ENCODE measurements at regions not wholly inside any gene's neighbourhood (a gene's known extent, or its start where the extent isn't known, plus 50 kb on each side); places are given as distances from the start of the nearest gene placed in this dataset.
A peak's percentile ranks its signal among the peaks of the same experiment; 100 is the strongest.

DNA sequence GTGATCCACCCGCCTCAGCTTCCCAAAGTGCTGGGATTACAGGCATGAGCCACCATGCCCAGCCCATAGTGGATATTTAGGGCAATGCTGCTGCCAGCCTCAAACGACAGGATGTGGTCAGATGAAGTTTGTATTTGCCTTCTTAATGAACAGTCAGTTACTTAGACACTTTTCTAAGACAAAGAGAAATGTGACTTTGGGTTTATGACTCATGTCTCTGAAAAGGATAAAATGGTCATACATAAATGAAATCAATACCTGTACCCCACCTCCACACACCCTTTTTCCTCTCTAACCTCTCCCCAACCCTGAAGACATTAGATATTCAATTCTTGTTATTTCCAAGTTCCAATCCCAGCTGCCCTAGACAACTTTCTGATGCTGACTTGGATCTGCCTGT lies 109.3 kb upstream of the INSIG1 start:
- H3K4me3 ChIP-seq (ENCODE audit: low read depth, low read length): no peak overlapping the region
- TF ChIP-seq, protein P1, sequence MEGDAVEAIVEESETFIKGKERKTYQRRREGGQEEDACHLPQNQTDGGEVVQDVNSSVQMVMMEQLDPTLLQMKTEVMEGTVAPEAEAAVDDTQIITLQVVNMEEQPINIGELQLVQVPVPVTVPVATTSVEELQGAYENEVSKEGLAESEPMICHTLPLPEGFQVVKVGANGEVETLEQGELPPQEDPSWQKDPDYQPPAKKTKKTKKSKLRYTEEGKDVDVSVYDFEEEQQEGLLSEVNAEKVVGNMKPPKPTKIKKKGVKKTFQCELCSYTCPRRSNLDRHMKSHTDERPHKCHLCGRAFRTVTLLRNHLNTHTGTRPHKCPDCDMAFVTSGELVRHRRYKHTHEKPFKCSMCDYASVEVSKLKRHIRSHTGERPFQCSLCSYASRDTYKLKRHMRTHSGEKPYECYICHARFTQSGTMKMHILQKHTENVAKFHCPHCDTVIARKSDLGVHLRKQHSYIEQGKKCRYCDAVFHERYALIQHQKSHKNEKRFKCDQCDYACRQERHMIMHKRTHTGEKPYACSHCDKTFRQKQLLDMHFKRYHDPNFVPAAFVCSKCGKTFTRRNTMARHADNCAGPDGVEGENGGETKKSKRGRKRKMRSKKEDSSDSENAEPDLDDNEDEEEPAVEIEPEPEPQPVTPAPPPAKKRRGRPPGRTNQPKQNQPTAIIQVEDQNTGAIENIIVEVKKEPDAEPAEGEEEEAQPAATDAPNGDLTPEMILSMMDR (conservative IDR thresholded peaks at IDR 0.05; ENCODE audit: low read depth, low read length): no peak
- no peak for DNase-seq (ENCODE audit: low read depth)

DNA sequence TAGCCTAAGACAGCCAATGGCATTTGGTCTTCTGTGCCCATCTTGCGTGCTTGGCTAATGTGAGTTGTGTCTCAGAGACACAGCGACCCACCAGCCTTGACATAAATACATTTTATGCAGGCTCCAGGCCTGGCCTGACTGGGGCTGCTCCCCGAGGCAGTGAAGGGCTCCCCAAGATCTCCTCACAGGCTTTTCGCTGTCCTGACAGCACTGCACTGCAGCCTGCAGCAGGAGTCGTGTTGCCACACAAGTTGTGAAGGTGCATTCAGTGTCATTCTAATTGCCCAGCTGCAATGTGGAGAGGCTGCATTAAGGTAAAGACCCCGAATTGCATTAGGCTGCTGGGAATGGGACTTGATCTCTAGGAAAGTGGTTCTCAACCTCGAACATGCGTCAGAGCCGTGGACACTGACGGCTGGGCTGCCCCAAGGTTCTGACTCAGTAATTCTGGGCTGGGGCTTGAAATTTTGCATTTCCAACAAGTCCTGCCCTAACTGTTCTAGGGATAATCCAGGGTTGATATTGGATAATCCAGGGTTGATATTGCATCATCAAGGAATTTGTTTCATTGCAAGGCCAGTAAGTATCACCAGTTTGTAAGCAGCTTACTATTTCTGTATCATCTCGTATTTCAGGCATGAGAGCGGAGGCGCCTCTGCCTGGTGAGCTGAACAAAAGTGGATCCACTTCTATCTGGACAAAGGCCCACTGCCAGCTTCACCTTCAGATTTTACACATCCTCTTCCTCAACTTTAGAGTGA lies 108.7 kb upstream of the INSIG1 start:
- no peak for DNase-seq (ENCODE audit: low read depth)
- H3K4me3 ChIP-seq (ENCODE audit: low read depth, low read length): no peak overlapping the region
- TF ChIP-seq, protein P1 (conservative IDR thresholded peaks at IDR 0.05; ENCODE audit: low read depth, low read length): no peak

DNA sequence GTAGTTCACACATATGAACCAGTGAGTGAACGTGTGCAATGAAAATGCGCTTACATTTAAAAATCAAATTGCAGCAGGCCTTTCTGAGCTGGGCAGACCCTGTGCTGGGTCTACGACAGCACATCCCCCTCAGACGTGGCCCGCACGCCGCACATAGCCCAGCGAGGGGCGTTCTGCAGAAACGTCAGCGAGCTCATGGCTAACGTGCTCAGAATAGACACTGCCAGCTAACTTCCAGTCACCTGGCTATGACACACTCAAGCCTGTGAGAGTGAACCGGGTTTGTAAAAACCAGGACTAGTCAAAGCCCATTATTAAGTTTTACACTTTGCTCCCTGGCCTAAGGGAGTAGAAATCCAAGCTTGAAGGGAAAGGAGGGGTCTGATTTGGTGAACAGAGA lies 108.1 kb upstream of the INSIG1 start:
- DNase-seq (ENCODE audit: low read depth): no peak
- TF ChIP-seq, protein P1 (conservative IDR thresholded peaks at IDR 0.05; ENCODE audit: low read depth, low read length): no peak

DNA sequence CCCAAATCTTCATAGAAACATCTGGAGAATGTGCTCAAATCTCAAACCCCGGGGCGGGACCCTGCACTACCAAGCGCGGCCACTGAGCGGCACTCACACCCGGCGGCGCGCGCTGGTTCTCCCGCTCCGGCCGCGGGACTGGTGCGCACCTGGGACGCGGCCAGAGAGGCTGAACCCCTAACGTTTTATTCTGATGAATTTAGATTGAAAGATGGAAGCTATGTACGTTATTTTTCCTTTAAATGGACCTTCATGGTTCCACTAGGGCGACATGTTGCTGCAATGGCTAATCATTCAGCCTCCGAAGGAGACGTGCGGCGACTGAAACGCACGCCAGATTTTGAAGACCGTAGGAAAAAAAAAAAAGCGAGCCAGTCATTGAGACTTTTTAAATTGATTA lies 107.0 kb upstream of the INSIG1 start:
- H3K4me3 ChIP-seq (ENCODE audit: low read depth, low read length): peak overlapping the region; percentile 44
- TF ChIP-seq, protein P1 (conservative IDR thresholded peaks at IDR 0.05; ENCODE audit: low read depth, low read length): peak; percentile 88
- no peak for DNase-seq (ENCODE audit: low read depth)

More for the DNA sequence above, 108.1 kb upstream of the INSIG1 start:
- no peak overlapping the region for H3K4me3 ChIP-seq (ENCODE audit: low read depth, low read length)

DNA sequence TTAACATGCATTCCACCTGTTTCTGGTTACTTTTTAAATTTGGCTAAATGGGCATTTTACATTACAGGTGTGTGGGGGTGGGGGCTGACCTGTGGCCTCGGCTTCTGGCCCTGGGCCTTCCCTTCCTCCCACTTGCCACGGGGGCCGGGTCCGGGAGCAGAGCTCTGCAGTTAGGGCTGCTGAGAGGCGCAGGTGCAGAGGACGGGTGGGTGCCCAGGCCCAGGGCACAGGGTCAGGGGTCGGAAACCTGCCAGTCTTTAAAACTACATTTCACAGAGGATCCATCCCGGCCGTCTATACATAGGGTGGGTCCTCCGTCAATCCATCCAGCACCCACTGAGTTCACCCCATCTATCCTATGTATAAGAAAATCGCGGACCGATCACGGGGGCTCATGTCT lies 106.5 kb upstream of the INSIG1 start:
- TF ChIP-seq, protein P1 (conservative IDR thresholded peaks at IDR 0.05; ENCODE audit: low read depth, low read length): no peak
- no peak for DNase-seq (ENCODE audit: low read depth)
- H3K4me3 ChIP-seq (ENCODE audit: low read depth, low read length): peak overlapping the region; percentile 44

DNA sequence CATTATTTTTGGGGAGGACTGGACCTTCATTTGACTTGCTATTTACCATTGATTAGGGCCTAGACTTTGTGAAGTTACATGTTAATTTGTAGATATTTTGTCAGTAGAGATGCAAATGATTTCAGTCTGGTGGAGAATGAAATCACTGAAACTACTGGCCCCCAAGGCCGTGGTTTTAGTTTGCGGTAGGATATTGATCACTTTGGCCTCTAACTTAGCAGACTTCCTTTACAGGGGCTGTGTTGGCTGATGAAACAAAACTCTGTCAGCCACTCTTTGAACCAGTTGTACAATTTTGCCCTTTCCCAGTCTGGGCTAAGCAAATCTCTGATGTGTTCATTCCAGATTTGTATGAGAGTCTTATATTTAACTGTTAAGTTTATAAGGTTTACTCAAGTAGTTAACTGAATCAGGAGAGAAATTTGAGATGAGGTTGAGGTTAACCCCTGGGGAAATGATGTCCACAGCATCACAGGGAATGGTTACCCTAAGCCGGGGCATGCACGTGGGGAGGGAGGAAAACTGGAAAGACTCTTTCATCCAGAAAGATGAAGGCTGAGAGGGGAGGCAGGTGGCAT lies 105.7 kb upstream of the INSIG1 start:
- no peak for DNase-seq (ENCODE audit: low read depth)
- TF ChIP-seq, protein P1 (conservative IDR thresholded peaks at IDR 0.05; ENCODE audit: low read depth, low read length): no peak

More for the DNA sequence above, 105.7 kb upstream of the INSIG1 start:
- no peak overlapping the region for H3K4me3 ChIP-seq (ENCODE audit: low read depth, low read length)
